GM19395 (cell line): ENCODE measurements at regions not wholly inside any gene's neighbourhood (a gene's known extent, or its start where the extent isn't known, plus 50 kb on each side); places are given as distances from the start of the nearest gene placed in this dataset.
A peak's percentile ranks its signal among the peaks of the same experiment; 100 is the strongest.

Source experiments
- ATAC-seq: cut with Tn5 transposase; IDR thresholded peaks from one replicate; pipeline ENCODE4 v1.9.1; 2021; ENCODE audit warnings: mild to moderate bottlenecking, moderate library complexity; ENCODE audit not compliant: unreplicated experiment

DNA sequence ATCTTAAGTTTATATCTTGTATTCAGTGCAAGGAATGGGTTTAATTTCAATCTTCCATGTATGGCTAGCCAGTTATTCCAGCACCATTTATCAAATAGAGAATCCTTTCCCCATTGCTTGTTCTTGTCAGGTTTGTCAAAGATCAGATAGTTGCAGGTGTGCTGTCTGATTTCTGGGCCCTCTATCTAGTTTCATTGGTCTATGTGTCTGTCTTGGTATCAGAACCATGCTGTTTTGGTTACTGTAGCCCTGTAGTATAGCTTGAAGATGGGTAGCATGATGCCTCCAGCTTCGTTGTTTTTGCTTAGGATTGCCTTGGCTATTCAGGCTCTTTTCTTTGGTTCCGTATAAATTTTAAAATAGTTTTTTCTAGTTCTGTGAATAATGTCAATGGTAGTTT is 200.0 kb downstream of the MANEA start:
- no peak for ATAC-seq

DNA sequence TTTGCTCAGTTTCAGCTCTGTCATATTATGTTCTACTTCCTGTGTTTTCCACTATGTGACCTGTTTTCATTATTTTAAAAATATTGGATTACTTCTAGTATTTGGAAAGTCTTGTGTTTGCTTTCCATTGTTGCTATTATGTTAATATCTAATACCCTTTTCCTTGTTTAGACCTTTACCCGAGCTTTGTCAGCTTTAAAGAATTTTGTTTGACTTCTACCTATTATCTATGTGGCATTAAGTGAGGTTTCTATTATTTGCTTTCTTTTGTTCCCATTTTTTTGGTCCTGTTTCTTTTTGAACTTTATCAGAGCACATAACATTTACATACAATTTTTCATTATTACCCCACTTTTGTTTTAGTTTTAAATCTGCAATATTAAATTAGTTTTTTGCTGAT is 202.7 kb downstream of the MANEA start:
- ATAC-seq = no peak

DNA sequence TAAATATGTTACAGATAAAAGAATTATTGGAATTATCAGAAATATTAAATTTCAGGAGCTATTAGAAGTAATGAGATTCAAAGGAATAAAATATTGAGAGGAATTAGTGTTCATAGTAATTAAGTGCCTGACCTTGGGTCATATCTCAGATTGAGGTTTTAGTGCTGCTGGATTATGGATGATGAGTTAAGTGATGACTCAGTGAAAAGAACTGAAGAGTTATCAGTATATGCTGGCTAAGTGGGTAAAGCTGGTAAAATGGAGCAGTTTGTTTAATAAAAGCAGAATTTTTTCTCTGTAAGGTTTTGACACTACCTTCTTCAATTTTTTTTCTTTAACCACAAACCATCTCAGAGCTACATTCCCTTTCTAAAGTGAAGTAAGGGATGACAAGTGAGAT is 206.7 kb downstream of the MANEA start:
- no peak for ATAC-seq

DNA sequence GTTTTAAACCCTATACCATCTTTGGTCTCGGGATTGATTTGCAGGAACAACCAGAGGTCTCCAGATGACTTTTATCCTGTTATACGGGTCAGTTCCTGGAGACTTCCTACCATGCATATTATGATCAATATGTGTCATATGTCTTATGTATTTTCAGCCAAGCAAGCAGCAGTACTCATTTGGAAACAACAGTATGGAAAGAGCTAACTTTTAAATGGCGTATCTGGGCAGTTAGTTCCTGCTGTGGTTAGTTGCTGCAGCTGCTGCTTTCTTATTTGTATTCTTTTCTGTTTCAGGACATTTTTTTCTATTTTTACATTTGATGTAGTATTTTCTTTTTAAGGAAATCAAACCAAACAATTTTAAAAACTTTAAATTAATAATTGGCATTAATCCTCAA is 207.5 kb downstream of the MANEA start:
- peak; percentile 73 for ATAC-seq

DNA sequence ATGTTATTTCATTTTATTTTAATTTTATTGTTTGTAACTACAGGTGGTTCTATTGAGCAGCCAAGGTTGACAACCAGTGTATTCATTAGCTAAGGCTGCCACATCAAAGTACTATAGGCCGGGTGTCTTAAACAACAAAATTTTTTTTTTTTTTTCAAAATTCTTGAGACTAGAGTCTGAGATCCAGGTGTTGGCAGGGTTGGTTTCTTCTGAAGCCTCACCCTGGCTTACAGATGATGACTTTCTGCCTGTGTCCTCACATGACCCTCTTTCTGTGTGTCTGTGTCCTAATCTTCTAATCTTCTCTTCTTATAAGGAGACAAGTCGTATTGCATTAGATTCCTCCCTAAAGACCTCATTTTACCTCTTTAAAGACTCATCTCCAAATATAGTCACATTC is 208.4 kb downstream of the MANEA start:
- peak; percentile 50 for ATAC-seq

DNA sequence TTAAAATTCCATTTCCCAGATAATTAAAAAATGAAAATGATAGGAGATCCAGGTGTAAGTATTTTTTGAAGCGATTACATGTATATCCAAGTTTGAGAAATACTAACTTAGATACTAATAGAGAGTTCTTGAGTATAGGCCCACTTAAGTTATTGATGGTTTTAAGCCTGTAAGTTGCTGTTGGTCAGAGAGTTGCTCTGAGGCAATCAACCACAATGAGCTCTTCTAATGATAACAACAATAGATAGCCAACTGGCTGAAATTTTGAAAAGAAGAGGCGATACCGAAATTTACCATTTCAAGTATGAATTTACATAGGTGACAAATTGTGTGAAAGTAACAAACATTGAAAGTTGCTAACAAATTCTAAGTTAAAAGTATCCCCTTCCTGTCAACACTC is 209.5 kb downstream of the MANEA start:
- no peak for ATAC-seq

DNA sequence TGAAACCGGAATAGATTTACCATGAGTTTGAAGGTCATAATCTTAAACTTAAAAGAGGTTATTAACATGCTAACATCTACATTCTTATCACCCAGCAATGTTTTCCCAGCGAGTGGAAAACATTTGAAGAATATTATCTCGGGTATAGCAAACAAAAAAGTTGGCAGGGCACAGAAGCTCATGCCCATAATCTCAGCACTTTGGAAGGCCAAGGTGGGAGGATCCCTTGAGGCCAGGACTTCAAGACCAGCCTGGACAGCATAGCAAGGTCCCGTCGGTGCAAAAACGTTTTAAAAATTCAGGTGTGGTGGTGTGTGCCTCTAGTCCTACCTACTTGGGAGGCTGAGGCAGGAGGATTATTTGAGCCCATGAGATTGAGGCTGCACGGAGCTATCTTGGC is 213.5 kb downstream of the MANEA start:
- ATAC-seq = no peak

DNA sequence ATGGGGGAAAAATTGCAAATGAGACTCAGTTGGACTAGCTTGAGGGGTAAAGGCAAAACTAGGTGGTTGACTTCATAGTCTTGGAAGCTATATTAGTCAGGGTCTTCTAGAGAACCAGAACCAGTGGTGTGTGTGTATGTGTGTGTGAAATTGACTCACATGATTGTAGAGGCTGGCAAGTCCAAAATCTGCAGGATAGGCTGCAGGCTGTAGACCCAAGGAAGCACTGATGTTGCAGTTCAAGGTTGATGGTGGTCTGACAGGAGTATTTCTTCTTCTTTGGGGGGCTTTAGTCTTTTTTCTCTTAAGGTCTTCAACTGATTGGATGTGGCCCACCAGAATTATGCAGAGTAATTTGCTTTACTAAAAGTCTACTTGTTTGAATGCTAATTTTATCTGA is 217.4 kb downstream of the MANEA start:
- no peak for ATAC-seq

DNA sequence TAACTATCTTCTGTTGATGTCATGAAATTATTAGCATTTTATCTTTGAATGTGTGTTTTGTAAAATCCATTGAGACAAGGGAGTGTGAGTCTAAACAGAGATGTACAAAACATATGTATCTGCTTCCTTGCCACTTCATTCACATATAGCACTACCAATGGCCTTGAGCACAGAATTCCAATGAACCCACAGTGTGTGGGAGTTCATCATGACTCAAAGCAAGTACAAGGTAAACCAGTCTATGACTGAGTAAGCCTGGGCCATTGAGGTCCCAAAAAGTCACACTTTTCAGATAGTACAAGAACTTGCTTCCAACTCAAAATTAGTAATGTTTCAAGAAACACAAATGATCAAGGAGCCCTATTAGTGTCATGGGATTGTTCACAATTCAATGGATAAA is 218.6 kb downstream of the MANEA start:
- ATAC-seq = no peak

DNA sequence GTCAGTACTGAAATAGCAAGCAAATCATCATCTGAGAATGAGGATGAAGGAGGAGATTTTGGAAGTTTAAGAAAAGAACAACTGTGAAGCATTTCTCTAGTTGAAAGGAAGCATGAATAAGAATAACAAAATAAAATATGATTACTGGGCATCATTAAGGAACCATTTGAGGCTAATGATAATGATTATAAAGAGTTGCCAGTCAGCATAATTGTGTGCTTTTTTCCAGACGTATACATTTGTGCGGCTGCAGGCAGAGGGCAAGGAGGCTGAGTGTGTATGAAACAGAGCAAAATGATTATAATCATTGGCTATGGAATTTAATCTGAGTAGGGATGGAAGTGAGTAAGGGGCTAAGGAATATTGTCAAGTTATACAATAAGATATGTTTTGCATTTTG is 218.7 kb upstream of the FUT9 start:
- no peak for ATAC-seq

DNA sequence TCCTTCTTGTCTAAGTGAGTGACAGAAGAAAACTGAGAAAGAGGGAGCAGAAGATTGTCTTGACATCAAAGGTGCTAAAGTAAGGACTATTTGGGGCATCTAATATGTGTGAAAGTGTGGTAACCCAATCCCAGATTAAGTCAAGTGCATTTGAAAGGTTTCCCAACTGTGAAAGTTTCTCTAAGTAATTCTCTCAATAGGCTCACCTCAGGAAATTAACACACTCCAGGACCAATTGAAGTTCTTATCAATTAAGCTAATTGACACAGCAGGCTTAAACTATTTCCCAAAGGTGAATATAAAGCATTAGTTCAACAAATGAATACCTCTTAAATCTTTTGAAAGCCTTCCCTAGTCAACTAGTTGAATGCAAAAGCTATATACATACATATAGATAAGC is 212.8 kb upstream of the FUT9 start:
- no peak for ATAC-seq

DNA sequence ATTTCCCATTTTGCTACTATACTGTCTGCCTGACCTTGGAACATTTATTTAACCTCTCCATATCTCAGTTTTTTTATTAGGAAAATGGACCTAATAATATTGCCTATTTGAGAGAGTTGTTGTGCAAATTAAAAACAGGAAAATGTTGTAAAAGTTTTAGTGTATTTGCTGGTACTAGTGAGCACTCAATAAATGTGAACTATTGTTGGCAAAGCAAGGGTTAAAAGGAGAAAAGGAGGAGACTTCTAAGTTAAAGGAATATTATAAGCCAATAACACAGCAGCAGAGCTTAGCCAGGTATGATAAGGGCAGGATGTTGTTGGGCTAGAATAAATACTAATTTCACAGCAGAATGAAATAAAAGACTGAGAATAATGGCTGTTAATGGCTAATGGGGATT is 211.9 kb upstream of the FUT9 start:
- ATAC-seq = no peak

DNA sequence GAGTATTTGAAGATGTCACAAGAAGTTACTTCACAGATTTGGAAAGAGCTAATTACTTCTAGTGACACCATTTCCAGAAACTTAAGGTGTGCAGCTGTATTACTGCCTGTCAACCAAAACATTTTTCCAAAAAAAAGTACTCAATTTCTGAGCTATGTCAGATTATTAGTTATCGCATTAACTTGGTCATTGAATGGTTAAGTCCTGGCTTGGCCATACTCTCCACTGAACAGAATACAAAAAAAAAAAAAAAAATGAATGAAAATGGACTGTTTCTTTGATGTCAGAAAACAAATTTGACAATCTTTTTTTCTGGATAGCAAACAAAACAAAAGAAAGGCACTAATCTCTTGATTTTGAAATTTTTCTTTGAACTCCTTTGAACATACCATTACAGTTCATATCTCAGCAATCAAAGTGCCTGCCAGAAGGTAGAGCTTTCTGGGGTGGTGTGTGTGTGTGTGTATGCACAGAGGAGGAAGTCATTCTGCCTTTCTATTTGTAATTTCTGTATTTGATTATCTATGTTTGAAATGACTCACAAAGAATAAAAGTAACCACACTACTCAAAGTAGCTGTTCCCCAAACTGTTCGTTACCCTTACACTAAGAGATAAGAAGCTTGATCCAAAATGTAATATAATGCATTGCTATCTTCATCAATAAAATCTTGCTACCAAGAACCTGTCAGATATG is 210.8 kb upstream of the FUT9 start:
- ATAC-seq = peak; percentile 84

DNA sequence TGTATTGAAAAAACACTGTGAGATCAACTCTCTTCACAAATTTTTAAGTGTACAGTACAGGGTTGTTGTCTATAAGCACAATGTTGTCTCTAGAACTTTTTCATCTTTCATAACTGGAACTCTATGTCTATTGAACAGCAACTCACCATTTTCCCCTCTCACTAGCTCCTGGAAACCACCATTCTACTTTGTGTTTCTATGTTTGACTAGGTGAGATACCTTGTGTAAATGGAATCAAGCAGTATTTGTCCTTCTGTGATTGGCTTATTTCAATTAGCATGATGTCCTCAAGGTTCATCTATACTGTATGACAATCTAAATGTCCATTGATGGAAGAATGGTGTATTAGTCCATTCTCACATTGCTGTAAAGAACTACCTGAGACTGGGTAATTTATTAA is 210.1 kb upstream of the FUT9 start:
- ATAC-seq = peak; percentile 48

DNA sequence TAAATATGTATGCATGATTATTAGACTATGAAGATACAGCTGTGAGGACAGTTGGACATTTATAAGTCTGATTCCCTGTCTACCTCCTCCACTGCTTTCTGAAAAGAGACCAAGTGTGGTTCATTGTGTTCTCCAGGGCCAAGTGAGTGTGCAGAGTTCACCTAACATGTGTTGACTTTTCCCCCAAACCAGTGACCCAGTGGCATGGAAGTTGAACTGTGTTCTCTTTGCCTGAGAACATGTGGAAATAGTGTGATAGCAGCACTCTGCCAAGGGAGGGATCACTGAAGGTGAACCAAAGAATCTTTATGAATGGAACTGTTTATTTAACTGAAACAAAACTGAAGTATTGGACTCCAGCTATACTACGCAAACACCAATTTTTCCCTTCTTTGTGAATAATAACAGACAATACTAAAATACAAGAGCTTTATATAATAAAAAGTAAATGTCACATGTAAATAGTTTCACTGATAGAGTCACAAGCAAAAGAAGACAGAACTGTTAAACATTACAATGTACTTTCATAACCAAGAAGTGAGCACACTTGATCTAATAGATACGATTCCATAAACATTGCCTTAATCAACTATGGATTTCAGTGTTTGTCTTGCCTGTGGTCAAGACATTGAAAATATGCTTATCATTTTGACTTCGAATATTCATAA is 200.3 kb upstream of the FUT9 start:
- ATAC-seq = no peak

DNA sequence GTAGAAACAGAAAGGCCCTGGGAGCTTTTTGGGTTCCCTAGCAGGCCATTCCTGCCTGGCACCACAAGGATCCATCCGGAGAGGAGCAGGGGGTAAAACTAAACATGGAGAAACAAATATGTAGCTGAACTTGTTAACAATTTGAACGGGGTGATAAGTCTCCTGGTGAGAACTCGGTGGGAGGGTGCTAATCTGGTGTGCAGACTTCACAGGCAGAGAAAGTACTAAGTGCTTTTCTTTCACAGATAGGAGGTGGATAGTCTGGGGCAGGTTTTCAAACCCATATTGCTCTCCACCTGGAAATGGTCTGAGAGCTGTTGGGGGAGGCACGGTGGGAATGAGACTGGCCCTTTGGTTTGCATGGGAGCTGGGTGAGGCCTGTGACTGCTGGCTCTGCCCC is 196.3 kb upstream of the FUT9 start:
- ATAC-seq = no peak

DNA sequence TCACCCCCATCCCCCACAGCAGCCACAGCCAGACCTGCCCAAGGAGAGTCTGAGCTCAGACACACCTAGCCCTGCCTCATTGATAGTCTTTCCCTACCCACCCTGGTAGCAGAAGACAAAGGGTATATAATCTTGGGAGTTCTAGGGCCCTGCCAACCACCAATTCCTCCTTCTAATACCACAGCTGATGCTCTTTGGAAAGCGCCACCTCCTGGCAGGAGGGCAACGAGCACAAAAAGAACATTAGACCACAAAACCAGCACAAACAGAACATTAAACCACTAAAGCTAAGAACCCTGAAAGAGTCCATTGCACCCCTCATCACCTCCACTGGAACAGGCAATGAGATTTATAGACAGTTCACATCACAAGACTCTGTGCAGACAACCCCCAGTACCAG is 195.8 kb upstream of the FUT9 start:
- no peak for ATAC-seq

DNA sequence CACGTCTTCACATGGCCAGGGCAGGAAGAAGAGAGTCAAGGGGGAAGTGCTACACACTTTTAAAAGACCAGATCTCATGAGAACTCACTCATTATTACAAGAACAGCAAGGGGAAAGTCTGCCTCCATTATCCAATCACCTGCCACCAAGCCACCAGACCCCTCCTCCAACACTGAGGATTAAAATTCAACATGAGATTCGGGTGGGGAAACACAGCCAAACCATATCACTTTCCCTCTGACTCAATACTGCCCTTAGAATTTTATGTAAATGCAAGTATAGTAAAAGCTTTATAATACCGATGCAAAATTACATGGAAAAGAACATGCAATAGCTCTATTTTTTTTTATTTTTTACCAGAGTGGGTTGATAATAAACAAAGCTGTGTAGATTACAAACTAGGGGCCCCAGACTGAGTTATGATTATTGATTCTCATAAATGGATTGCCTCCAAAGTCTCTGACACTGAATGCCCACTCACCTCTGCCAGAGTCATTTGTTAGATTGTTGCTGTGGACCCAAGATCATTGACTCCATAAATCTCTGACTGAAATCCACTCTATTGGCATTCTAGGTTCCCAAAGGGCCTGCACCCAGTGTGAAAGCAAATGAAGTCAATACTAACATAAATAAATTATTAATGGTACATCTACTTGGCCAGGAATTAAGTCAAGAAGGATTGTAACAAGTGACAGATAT is 184.8 kb upstream of the FUT9 start:
- no peak for ATAC-seq

DNA sequence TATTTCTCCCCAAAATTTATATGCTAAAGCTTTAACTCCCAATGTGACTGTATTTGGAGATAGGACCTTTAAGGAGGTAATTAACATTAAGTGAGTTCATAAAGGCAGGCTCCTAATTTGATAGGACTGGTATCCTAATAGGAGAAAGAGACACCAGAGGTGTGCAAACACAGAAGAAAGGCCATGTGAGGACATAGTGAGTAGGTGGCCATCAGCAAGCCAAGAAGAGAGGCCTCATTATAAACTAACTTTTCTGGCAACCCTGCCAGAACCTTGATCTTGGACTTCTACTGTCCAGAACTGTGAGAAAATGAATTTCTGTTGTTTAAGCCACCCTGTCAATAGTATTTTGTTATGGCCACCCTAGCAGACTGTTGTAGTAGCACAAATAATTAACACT is 177.9 kb upstream of the FUT9 start:
- ATAC-seq = no peak

DNA sequence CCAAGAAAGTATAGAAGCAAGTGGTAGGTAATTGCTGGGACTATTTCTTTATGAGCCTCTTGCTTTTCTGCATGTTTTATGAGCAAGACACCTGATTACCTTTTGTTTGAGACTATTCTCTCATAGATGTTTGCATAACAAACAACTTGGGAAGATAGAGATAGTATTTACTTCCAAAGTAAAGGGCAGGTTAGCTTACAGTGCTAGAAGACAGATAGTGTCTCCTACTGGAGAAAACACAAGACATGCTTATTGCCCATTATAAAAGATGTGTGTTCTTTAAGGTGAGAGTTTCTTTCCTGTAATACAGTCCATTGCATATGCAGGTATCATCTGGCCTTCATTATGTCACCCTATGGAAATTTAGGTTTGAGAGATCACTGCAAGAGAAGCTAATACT is 174.2 kb upstream of the FUT9 start:
- no peak for ATAC-seq

DNA sequence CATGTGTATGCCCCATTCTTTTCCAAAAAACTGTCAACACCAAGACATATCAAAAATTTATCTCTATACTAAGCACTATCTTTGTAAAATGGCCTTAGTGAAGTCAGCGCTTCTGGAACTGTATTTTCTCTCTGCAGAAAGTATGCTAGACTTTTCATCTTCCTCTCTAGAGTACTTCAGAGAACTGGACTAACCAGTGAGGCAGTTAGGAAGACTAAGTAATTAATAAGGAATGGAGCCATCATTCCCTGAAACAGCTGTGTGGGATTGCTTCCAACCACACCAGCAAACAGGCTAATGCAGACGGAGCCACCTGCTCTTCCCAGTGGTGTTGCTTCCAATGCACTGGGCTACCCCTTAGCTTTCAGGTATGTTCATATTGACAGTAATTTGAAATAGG is 169.1 kb upstream of the FUT9 start:
- no peak for ATAC-seq

DNA sequence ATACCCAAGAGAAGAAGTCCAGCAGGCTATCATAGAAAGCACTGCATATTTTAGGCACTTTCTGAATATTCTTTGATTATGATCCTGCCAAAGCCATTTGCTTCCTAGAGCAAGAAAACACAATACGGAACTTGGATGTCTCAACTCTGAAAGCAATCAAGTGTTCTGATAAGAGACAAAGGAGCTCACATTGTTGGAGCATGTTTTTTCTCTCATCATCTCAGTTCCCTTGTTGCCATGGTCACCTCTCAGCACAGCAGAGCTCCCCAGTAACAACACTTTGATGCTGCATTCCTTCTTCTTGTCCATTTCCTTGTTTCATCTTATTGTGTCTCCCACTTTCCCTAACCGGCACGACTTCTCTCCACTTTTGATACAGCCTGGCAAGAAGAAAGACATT is 168.7 kb upstream of the FUT9 start:
- ATAC-seq = no peak
